IPS-18a (cell line): ENCODE measurements at regions not wholly inside any gene's neighbourhood (a gene's known extent, or its start where the extent isn't known, plus 50 kb on each side); places are given as distances from the start of the nearest gene placed in this dataset.

Experiments
- H3K27ac ChIP-seq: one replicate; pipeline ENCODE4 v1.5.1; 2013; ENCODE audit warnings: low read length
- H3K27me3 ChIP-seq: one replicate; pipeline ENCODE4 v1.6.1; 2013; ENCODE audit warnings: mild to moderate bottlenecking, low read length; ENCODE audit not compliant: control insufficient read depth, insufficient read depth
- H3K36me3 ChIP-seq: one replicate; pipeline ENCODE4 v1.6.1; 2013; ENCODE audit warnings: low read depth, low read length; ENCODE audit not compliant: control insufficient read depth
- H3K4me1 ChIP-seq: one replicate; pipeline ENCODE4 v1.6.1; 2013; ENCODE audit warnings: low read depth, low read length; ENCODE audit not compliant: control insufficient read depth
- H3K4me3 ChIP-seq: one replicate; pipeline ENCODE4 v1.5.1; 2013; ENCODE audit warnings: low read length
- H3K9ac ChIP-seq: one replicate; pipeline ENCODE4 v1.6.1; 2013; ENCODE audit warnings: mild to moderate bottlenecking, low read length, moderate library complexity
- H3K9me3 ChIP-seq: one replicate; pipeline ENCODE4 v1.6.1; 2013; ENCODE audit warnings: low read depth, low read length; ENCODE audit not compliant: control insufficient read depth

DNA sequence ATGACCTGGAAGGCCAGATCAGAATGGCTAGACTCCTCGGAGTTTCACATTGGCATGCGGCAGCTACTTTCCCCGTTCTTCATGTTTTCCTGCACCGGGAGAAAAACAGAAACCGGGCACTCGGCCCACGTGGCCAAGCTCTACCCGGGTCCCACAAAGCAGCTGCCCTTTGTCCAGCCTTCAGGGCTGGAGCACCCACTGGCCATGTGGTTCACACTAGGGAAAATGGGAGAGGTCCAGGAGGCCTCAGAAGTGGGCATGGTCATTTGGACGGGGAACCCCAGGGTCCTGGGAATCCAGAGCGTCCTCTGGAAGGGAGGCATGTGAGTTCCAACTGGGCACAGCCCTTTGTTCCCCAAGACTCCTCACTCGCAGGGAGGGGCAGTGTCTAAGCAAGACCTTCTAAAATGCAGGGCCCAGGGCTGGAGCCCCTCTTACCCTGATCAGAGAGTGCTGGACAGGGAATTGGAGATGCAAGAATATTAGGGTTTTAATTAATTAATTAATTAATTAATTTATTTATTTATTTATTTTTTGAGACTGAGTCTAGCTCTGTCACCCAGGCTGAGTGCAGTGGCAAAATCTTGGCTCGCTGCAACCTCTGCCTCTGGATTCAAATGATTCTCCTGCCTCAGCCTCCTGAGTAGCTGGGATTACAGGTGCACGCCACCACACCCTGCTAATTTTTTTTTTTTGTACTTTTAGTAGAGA, 97.2 kb upstream of the CPEB4 start:
- H3K36me3 ChIP-seq, result no peaks in the 10 kb centered on the region
- H3K27me3 ChIP-seq, result no peaks in the 10 kb centered on the region
- no peak overlapping the region for H3K27ac ChIP-seq
- peaks cover 10% of the 10 kb centered on the region for H3K4me1 ChIP-seq
- no peak overlapping the region for H3K4me3 ChIP-seq
- H3K9me3 ChIP-seq, result no peaks in the 10 kb centered on the region
- no peak overlapping the region for H3K9ac ChIP-seq

DNA sequence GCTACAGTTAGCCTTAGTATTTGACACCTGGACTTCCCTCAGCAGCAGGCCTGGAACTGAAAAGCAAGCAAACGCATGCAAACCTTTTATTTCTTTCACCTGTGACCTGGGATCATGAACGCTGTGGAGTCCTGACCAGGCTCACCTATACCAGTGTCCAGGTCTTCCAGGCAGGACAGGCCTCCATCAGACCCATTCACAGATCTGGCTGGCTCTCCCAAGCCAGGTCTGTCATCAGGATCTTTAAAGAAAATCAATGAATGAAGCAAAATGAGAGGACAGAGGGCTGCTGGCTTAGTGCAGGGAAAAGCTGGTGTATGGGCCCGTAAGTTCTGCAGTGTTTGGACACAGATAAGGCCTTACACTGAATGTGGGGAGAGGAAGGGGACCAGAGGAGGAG, 96.3 kb upstream of the CPEB4 start:
- H3K36me3 ChIP-seq, result no peaks in the 10 kb centered on the region
- peaks cover 3% of the 10 kb centered on the region for H3K4me1 ChIP-seq
- no peaks in the 10 kb centered on the region for H3K27me3 ChIP-seq
- no peak overlapping the region for H3K27ac ChIP-seq
- H3K4me3 ChIP-seq, result no peak overlapping the region
- no peak overlapping the region for H3K9ac ChIP-seq
- H3K9me3 ChIP-seq, result no peaks in the 10 kb centered on the region

DNA sequence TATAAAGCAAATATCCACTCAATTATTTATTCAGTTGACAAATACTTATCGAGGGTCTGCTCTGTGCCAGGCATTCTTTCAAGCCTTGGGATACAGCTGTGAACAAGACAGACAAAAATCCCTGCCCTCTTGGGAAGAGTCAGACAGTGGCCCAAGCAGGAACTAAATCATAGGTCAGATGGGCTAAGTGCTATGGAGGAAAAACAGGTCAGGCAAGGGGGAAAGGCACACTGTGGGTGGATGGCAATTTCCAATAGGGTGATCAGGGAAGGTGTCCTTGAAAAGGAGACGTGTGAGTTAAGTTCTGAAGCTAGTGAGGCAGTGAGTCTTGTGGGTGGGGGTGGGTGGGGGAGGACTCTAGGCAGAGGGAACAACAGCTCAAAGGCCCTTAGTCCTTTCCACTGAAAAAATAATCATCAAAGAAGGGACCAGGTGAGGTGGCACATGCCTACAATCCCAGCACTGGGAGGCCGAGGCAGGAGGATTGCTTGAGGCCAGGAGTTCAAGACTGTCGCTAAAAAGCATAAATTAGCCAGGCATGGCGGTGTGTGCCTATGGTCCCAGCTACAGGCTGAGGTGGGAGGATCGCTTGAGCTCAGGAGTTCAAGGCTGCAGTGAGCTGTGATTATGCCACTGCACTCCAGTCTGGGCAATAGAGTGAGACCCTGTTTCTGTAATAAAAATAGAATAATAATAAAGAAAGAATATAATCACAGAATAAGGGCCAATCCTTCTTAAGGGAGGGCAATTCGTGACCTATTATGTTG, 95.2 kb upstream of the CPEB4 start:
- H3K27me3 ChIP-seq, result no peaks in the 10 kb centered on the region
- peaks cover 3% of the 10 kb centered on the region for H3K4me1 ChIP-seq
- H3K9ac ChIP-seq, result no peak overlapping the region
- H3K27ac ChIP-seq, result no peak overlapping the region
- no peak overlapping the region for H3K4me3 ChIP-seq
- no peaks in the 10 kb centered on the region for H3K9me3 ChIP-seq
- no peaks in the 10 kb centered on the region for H3K36me3 ChIP-seq

DNA sequence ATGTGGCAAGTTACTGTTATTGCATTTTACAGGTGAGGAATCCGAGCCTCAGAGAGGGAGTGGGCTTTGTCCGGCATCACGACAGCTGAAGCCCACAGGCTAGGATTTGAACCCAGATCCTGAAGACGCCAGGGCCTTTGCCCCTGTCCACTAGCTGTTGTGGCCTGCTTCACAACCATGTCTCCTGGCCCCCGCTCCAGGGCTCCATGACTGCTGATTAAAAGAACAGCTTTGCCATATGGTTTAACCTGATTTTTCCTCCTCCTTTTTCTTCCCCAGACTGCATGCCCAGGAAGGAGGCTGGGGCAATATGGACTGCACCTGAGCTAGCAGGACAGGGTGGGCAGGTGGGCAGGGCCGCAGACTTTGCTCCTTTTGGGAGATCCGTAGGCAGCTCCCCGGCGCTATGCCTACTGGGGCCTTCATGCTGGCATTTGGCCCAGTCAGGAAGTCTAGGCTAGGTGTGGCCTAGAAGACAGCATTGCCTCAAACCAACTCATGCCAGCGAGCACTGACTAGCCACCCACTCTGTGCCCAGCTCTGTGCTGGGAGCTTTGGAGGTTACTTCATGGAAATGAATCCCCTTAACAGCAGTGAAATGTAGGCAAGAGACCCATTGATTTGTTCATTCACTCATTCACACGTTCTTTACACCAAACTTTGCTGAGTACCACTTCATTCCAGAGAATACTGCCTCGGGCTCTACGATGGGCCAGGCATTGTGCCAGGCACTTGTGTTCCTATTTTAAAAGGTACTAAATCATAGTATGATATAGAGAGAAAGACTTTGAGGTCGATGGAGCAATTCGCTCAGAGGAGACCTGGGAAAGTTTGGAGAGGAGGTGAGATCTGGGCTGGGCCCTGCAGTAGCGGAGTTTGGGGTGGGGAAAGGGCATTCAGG, 94.3 kb upstream of the CPEB4 start:
- H3K9me3 ChIP-seq, result no peaks in the 10 kb centered on the region
- no peaks in the 10 kb centered on the region for H3K36me3 ChIP-seq
- H3K27ac ChIP-seq, result no peak overlapping the region
- no peak overlapping the region for H3K9ac ChIP-seq
- no peak overlapping the region for H3K4me3 ChIP-seq
- no peaks in the 10 kb centered on the region for H3K27me3 ChIP-seq
- H3K4me1 ChIP-seq, result peaks cover 3% of the 10 kb centered on the region

DNA sequence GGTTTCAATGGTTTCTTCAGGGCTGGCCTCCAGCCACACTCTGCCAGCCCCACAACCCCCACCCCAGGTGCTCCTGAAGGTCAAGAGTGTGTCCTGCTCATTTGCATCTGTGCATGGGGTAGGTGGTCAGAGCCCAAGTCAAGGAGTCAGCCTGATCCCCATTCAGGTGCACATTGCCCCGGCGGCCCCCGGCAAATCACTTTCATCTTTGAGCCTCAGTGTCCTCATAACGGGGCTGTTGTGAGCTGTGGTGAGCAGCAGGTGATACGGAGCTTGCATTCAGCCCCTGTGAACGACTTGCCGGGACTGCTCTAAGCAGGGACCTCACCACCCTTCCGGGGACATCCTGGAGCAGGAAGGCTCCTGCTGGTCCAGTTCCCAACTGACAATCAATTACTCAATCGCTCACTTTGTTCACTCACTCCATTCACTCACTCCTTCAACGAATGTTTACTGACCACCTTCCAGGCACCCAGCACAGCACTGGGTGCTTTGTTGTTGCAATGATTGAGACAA, 93.2 kb upstream of the CPEB4 start:
- Histone ChIP-seq H3K27me3 (no peaks in the 10 kb centered on the region), H3K9ac (no peak overlapping the region), H3K36me3 (no peaks in the 10 kb centered on the region), H3K27ac (no peak overlapping the region), H3K4me1 (peaks cover 3% of the 10 kb centered on the region), H3K4me3 (no peak overlapping the region), H3K9me3 (no peaks in the 10 kb centered on the region)

DNA sequence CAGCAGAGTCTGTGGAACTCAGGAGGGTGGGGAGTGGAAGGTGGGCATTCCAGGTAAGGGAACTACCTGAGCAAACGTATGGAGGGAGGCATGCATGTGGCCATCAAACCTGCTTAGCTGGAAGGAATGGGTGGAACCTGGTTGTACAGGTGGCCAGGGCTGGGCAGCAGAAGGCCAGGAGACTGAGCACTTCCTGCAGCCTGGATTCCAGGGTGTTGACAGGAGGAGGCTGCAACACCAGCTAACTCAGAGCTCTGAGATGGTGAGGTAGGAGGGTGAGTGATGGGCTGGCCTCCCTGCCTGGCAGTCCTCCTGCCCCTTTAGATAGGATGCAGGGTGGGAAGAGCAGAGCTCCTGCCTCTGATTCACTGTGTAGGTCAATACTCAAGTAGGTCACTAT, 92.5 kb upstream of the CPEB4 start:
- H3K9me3 ChIP-seq, result no peaks in the 10 kb centered on the region
- no peak overlapping the region for H3K9ac ChIP-seq
- H3K4me1 ChIP-seq, result peaks cover 3% of the 10 kb centered on the region
- H3K27ac ChIP-seq, result no peak overlapping the region
- no peak overlapping the region for H3K4me3 ChIP-seq
- no peaks in the 10 kb centered on the region for H3K27me3 ChIP-seq
- no peaks in the 10 kb centered on the region for H3K36me3 ChIP-seq

DNA sequence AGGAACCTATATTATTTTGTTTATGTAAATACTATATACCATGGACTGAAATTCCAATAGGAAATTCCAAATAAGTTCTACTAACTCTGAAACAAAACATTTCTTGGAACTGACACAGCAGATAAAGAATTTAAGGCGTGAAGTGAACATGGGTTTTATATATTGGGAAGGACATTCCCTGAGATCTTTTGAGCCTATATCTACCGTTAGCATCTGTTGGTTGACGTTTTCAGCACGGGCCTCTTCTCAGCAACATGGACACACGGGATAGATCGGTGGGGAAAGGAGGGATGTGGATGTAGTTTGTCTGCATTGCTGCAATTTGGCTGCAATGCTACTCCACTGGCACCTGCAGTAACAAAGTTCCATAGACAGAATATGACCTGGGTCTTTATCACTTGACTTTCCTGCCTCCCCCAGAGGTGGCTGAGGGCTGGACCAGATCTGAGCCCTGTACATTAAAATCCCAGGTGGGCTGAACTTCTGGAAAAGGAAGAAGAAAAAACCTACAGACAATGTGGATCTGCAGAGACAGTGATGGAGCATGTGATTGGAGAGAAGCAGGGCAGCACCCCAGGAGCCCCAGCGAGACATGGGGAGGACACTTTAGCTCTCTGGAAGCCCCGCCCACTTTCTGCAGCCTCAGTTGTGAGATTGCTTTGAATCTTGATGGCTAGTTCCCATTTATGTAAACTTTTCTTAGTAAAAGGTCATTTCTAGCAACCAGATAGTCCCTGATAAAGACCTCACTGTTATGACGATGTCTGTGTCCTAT, 91.2 kb upstream of the CPEB4 start:
- H3K27ac ChIP-seq, result no peak overlapping the region
- H3K36me3 ChIP-seq, result no peaks in the 10 kb centered on the region
- H3K4me1 ChIP-seq, result peaks cover 3% of the 10 kb centered on the region
- H3K4me3 ChIP-seq, result no peak overlapping the region
- no peaks in the 10 kb centered on the region for H3K9me3 ChIP-seq
- no peaks in the 10 kb centered on the region for H3K27me3 ChIP-seq
- no peak overlapping the region for H3K9ac ChIP-seq

DNA sequence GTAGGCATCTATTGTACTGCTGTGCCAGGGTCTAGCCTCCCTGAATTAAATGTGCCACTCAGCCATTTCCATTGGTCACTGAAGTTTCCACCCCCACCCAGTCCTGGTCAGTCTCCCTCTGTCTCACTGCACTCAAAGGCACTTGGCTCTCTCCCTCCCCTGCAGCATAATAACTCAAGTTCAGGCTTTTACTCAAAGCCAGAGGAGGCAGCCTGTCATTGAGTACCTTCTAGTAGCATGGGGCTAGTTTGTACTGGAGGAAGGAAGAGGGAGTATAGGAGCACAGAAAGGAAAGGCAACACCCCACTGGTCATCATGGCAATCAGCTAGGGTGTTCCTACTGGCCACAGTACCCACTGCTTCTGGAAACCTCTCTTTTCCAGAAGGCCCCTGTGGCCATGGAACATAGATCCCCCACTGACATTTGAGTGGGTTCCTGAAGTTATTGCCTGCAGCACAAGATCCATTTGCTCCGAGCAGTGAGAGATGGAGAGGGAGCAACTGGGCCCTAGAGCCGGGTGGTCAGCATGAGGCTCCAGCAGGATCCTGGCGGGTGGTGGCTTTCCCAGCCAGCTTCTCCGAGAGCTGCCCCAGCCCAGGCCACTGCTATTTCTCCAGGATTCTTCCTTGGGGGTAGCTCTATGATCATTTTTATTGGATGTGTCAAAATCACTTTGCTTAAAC, 89.9 kb upstream of the CPEB4 start:
- no peak overlapping the region for H3K27ac ChIP-seq
- no peak overlapping the region for H3K4me3 ChIP-seq
- H3K9me3 ChIP-seq, result no peaks in the 10 kb centered on the region
- H3K36me3 ChIP-seq, result no peaks in the 10 kb centered on the region
- H3K27me3 ChIP-seq, result no peaks in the 10 kb centered on the region
- no peak overlapping the region for H3K9ac ChIP-seq
- H3K4me1 ChIP-seq, result peaks cover 3% of the 10 kb centered on the region

DNA sequence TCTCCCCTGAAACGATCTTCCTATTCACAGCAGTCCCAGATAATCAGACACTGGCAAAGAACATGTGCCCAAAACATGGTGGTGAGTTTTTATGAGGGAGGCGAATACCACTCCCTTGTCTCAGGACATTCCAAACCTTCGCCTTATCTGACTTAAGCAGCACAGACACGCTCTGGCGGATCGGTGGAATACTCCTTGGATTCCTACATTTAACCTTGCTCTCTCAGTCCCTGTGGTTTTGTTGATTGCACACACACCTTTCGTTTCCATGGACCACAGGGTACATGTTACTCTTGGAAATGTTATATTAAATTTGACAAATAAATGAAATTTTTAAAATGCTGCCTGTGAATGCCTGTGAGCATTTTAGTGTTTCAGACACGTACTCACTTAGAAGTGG, 87.8 kb upstream of the CPEB4 start:
- Histone ChIP-seq H3K4me1 (peaks cover under 1% of the 10 kb centered on the region), H3K36me3 (no peaks in the 10 kb centered on the region), H3K4me3 (no peak overlapping the region), H3K27ac (no peak overlapping the region), H3K9me3 (no peaks in the 10 kb centered on the region), H3K27me3 (no peaks in the 10 kb centered on the region), H3K9ac (no peak overlapping the region)

DNA sequence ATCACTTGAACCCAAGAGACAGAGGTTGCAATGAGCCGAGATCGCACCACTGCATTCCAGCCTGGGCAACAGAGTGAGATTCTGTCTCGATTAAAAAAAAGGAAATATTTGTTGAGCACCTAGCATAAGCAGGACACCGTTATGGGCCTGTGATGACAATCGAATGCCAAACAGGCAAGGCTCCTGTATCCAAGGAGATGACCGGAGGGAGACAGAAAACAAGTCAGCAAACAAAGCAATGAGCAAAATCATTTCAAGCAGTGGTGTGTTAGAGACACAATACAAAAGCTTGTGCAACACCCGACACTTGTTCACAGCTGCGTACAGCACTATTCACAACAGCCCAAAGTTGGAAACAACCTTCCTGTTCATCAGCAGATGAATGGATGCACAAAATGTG, 87.1 kb upstream of the CPEB4 start:
- no peaks in the 10 kb centered on the region for H3K9me3 ChIP-seq
- no peaks in the 10 kb centered on the region for H3K4me1 ChIP-seq
- no peak overlapping the region for H3K9ac ChIP-seq

More for the DNA sequence above, 87.1 kb upstream of the CPEB4 start:
- H3K4me3 ChIP-seq, result no peak overlapping the region
- H3K36me3 ChIP-seq, result no peaks in the 10 kb centered on the region
- no peak overlapping the region for H3K27ac ChIP-seq
- H3K27me3 ChIP-seq, result no peaks in the 10 kb centered on the region
